GM06990 (cell line): ENCODE measurements at regions not wholly inside any gene's neighbourhood (a gene's known extent, or its start where the extent isn't known, plus 50 kb on each side); places are given as distances from the start of the nearest gene placed in this dataset.

Source experiments
- DNase-seq: peaks from one replicate; pipeline ENCODE4 v3.0.0-alpha.2; 2011; ENCODE audit not compliant: insufficient read length; ENCODE audit errors: extremely low read depth
- H3K27me3 ChIP-seq: replicated peaks from 2 replicates; pipeline ENCODE4 v1.6.0; 2011; ENCODE audit warnings: low read length; ENCODE audit not compliant: control insufficient read depth, insufficient read depth
- H3K36me3 ChIP-seq: 2 replicates; pipeline ENCODE4 v1.5.1; 2011; ENCODE audit warnings: low read length; ENCODE audit not compliant: control insufficient read depth, insufficient read depth
- H3K4me3 ChIP-seq: replicated peaks from 2 replicates; pipeline ENCODE4 v1.5.1; 2011; ENCODE audit warnings: low read depth, mild to moderate bottlenecking, control low read depth, low read length
- CTCF ChIP-seq: IDR thresholded peaks from 2 replicates; pipeline ENCODE4 v1.5.1; 2011; ENCODE audit warnings: low read length, control low read depth, mild to moderate bottlenecking, inconsistent platforms; ENCODE audit not compliant: insufficient read depth, poor library complexity, severe bottlenecking

DNA sequence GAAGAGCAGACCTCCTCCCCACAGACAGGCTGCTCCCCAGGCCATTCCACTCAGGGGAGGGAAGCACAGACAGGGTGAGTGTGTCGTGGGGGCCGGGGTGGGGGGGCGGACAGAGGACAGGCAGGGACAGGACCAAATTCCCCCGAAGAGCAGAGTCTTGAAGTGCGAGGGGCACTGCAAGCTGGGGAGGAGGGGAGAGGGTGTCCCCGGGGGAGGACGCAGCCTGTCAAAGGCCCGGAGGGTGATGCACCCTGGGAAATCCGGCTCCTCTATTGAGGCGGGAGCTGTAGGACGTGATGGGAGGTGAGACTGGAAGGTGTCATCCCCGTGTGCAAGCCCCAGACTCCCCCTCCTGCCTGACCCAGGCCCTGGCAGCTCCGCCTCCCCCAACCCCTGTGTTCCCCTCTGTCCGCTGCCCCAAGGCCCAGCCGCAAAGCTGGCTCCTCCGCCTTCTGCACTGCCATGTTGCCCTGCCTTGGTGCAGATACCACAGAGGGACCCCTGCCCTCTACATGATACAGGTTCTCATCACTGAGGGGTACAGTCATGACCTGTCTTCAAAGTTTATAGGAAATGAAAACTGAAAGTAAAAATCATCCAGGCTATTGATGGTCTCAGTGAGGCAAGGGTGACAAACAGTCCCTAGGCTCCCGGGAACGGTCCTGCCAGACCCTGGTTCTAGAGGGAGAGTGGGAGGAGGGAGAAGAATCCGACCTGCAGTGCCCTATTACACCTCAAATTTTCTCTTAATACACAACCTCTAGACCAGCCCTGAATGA lies 76.3 kb upstream of the IQSEC1 start:
- no peak for DNase-seq
- Histone ChIP-seq H3K4me3 (no peak overlapping the region), H3K27me3 (no peaks in the 10 kb centered on the region; the same call in 1 of the 2 replicates), H3K36me3 (no peaks in the 10 kb centered on the region)
- no peak for TF ChIP-seq CTCF

DNA sequence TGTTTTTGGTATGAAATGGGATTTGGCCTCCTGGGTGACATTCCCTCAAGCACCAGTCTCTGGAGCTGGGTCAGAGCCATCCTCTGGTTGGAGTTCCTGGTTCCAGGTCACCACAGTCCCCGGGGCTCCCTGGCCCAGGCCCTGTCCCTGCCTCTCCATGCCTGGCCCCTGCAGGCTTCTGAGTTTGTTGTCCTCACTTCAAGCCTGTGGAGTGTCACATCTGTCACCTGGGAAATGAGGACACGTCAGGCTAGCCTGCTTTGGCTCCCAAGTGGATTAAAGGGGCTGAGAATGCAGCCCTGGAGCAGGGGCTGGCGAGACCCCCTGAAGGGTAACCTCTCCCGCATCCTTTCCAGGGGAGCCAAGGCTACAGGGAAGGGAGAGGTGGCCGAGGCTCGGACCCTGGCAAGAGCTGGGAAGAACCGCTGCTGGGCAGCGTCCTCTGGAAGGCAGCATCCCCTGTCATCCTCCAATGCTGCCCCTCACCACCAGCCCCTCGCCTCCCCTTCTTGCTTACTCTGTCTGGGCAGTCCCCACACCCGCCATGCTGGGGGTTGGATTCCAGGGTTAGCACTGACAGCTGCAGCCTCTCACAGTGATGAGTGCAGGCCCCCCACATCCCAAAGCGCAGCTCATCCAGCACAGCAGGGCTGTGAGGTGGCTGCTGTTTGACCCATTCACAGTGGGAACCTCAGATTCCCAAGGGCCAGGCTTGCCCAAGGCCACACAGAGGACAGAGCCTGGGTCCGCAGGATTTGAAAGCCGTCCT lies 75.5 kb upstream of the IQSEC1 start:
- no peak for DNase-seq
- Histone ChIP-seq H3K36me3 (no peaks in the 10 kb centered on the region), H3K27me3 (no peaks in the 10 kb centered on the region; the same call in 1 of the 2 replicates), H3K4me3 (no peak overlapping the region)
- no peak for TF ChIP-seq CTCF

DNA sequence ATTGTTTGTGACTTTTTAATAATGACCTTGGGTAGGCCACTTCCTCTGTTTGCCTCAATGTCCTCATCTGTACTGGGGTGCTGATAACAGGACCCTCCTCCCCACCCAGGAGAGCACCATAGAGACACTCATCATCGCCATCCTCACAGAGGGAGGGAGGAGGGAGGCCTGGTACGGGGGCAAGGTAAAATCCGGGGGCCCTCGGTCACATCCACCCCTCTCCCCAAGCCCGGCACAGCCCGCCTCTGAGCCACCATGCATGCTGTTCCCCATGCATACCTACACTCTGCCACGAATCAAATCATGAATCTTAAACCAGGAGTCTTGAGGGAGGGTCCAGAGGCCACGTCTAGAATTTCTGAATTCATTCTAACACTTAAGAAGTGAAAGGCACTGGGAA lies 74.9 kb upstream of the IQSEC1 start:
- TF ChIP-seq CTCF: no peak
- Histone ChIP-seq H3K4me3 (no peak overlapping the region), H3K27me3 (no peaks in the 10 kb centered on the region; the same call in 1 of the 2 replicates), H3K36me3 (no peaks in the 10 kb centered on the region)
- no peak for DNase-seq

GRCh38 chr3:13147344-13147743 lies 74.1 kb upstream of the IQSEC1 start:
- no peaks in the 10 kb centered on the region; the same call in 1 of the 2 replicates for H3K27me3 ChIP-seq
- H3K4me3 ChIP-seq: no peak overlapping the region
- TF ChIP-seq CTCF: no peak
- no peaks in the 10 kb centered on the region for H3K36me3 ChIP-seq
- no peak for DNase-seq

- DNase-seq: no peak
- H3K27me3 ChIP-seq: no peaks in the 10 kb centered on the region; the same call in 1 of the 2 replicates
- H3K4me3 ChIP-seq: no peak overlapping the region
- TF ChIP-seq CTCF: no peak
- H3K36me3 ChIP-seq: no peaks in the 10 kb centered on the region
Measured at GRCh38 chr3:13146643-13147143, 73.5 kb upstream of the IQSEC1 start.
